ENCODE measurements at regions not wholly inside any gene's neighbourhood (a gene's known extent, or its start where the extent isn't known, plus 50 kb on each side); places are given as distances from the start of the nearest gene placed in this dataset.
"Not testable (repeated sequence)": the region's sequence is repeated elsewhere in the genome, so short reads cannot be mapped to it uniquely, and the experiment has no call there.

GRCh38 chr14:85333313-85333712 is 196.6 kb upstream of the FLRT2 start:
- no peaks in the 10 kb centered on the region for H3K36me3 Mint-ChIP-seq (ENCODE audit: insufficient read depth)
- H3K27me3 Mint-ChIP-seq (ENCODE audit: low read depth) = no peaks in the 10 kb centered on the region
- H3K4me1 Mint-ChIP-seq (ENCODE audit: low read depth) = no peaks in the 10 kb centered on the region
- ATAC-seq (no peak), DNase-seq (no peak)
- no peak overlapping the region for H3K4me3 Mint-ChIP-seq
- no peaks in the 10 kb centered on the region for H3K9me3 Mint-ChIP-seq

GRCh38 chr14:85333841-85334240 is 196.1 kb upstream of the FLRT2 start:
- no peak for ATAC-seq

GRCh38 chr14:85334316-85334715 is 195.6 kb upstream of the FLRT2 start:
- Mint-ChIP-seq H3K36me3 (ENCODE audit: insufficient read depth) (no peaks in the 10 kb centered on the region), H3K4me1 (ENCODE audit: low read depth) (no peaks in the 10 kb centered on the region), H3K27me3 (ENCODE audit: low read depth) (no peaks in the 10 kb centered on the region), H3K9me3 (no peaks in the 10 kb centered on the region), H3K4me3 (no peak overlapping the region)
- ATAC-seq (no peak), DNase-seq (no peak)

More at GRCh38 chr14:85333841-85334240, 196.1 kb upstream of the FLRT2 start:
- Mint-ChIP-seq H3K9me3 (no peaks in the 10 kb centered on the region), H3K4me1 (ENCODE audit: low read depth) (no peaks in the 10 kb centered on the region), H3K4me3 (no peak overlapping the region), H3K27me3 (ENCODE audit: low read depth) (no peaks in the 10 kb centered on the region), H3K36me3 (ENCODE audit: insufficient read depth) (no peaks in the 10 kb centered on the region)
- DNase-seq = no peak

- H3K36me3 Mint-ChIP-seq (ENCODE audit: insufficient read depth) = no peaks in the 10 kb centered on the region
- H3K4me1 Mint-ChIP-seq (ENCODE audit: low read depth) = no peaks in the 10 kb centered on the region
- H3K4me3 Mint-ChIP-seq = no peak overlapping the region
- ATAC-seq (no peak), DNase-seq (no peak)
- H3K9me3 Mint-ChIP-seq = no peaks in the 10 kb centered on the region
- no peaks in the 10 kb centered on the region for H3K27me3 Mint-ChIP-seq (ENCODE audit: low read depth)
These were observed 193.7 kb upstream of the FLRT2 start for GRCh38 chr14:85336257-85336656.

- Mint-ChIP-seq H3K4me1 (ENCODE audit: low read depth) (no peaks in the 10 kb centered on the region), H3K27me3 (ENCODE audit: low read depth) (no peaks in the 10 kb centered on the region), H3K9me3 (no peaks in the 10 kb centered on the region), H3K36me3 (ENCODE audit: insufficient read depth) (no peaks in the 10 kb centered on the region), H3K4me3 (no peak overlapping the region)
- DNase-seq = no peak
- no peak for ATAC-seq
These were observed 193.1 kb upstream of the FLRT2 start for GRCh38 chr14:85336817-85337216.

GRCh38 chr14:85338895-85339294 is 191.0 kb upstream of the FLRT2 start:
- Mint-ChIP-seq H3K9me3 (no peaks in the 10 kb centered on the region), H3K4me1 (ENCODE audit: low read depth) (no peaks in the 10 kb centered on the region), H3K4me3 (no peak overlapping the region), H3K36me3 (ENCODE audit: insufficient read depth) (no peaks in the 10 kb centered on the region), H3K27me3 (ENCODE audit: low read depth) (no peaks in the 10 kb centered on the region)
- DNase-seq = no peak
- ATAC-seq = no peak

- H3K9me3 Mint-ChIP-seq = no peaks in the 10 kb centered on the region
- no peak overlapping the region for H3K4me3 Mint-ChIP-seq
- DNase-seq = no peak
- H3K27me3 Mint-ChIP-seq (ENCODE audit: low read depth) = no peaks in the 10 kb centered on the region
- no peaks in the 10 kb centered on the region for H3K4me1 Mint-ChIP-seq (ENCODE audit: low read depth)
- no peak for ATAC-seq
- H3K36me3 Mint-ChIP-seq (ENCODE audit: insufficient read depth) = no peaks in the 10 kb centered on the region
These were observed 186.9 kb upstream of the FLRT2 start for GRCh38 chr14:85342858-85343607.

- no peaks in the 10 kb centered on the region for H3K36me3 Mint-ChIP-seq (ENCODE audit: insufficient read depth)
- H3K4me1 Mint-ChIP-seq (ENCODE audit: low read depth) = no peaks in the 10 kb centered on the region
- H3K4me3 Mint-ChIP-seq = no peak overlapping the region
- no peak for ATAC-seq
- no peaks in the 10 kb centered on the region for H3K27me3 Mint-ChIP-seq (ENCODE audit: low read depth)
- DNase-seq = no peak
- no peaks in the 10 kb centered on the region for H3K9me3 Mint-ChIP-seq
These were observed 185.8 kb upstream of the FLRT2 start for GRCh38 chr14:85344171-85344570.

GRCh38 chr14:85344847-85345570 is 184.9 kb upstream of the FLRT2 start:
- Mint-ChIP-seq H3K36me3 (ENCODE audit: insufficient read depth) (no peaks in the 10 kb centered on the region), H3K27me3 (ENCODE audit: low read depth) (no peaks in the 10 kb centered on the region), H3K4me1 (ENCODE audit: low read depth) (no peaks in the 10 kb centered on the region), H3K9me3 (no peaks in the 10 kb centered on the region), H3K4me3 (no peak overlapping the region)
- no peak for DNase-seq
- ATAC-seq = no peak

GRCh38 chr14:85350667-85351066 is 179.3 kb upstream of the FLRT2 start:
- Mint-ChIP-seq H3K4me3 (no peak overlapping the region), H3K27me3 (ENCODE audit: low read depth) (no peaks in the 10 kb centered on the region), H3K9me3 (peaks cover 11% of the 10 kb centered on the region), H3K36me3 (ENCODE audit: insufficient read depth) (no peaks in the 10 kb centered on the region), H3K4me1 (ENCODE audit: low read depth) (no peaks in the 10 kb centered on the region)
- DNase-seq (no peak), ATAC-seq (no peak)

GRCh38 chr14:85352588-85352987 is 177.4 kb upstream of the FLRT2 start:
- not testable (repeated sequence) for ATAC-seq; H3K36me3 Mint-ChIP-seq (ENCODE audit: insufficient read depth); DNase-seq; H3K4me1 Mint-ChIP-seq (ENCODE audit: low read depth); H3K27me3 Mint-ChIP-seq (ENCODE audit: low read depth); H3K4me3 Mint-ChIP-seq
- peaks cover 16% of the 10 kb centered on the region for H3K9me3 Mint-ChIP-seq

- H3K9me3 Mint-ChIP-seq = peaks cover 18% of the 10 kb centered on the region
- no peaks in the 10 kb centered on the region for H3K27me3 Mint-ChIP-seq (ENCODE audit: low read depth)
- DNase-seq = no peak
- no peaks in the 10 kb centered on the region for H3K36me3 Mint-ChIP-seq (ENCODE audit: insufficient read depth)
- no peaks in the 10 kb centered on the region for H3K4me1 Mint-ChIP-seq (ENCODE audit: low read depth)
- H3K4me3 Mint-ChIP-seq = no peak overlapping the region
- ATAC-seq = no peak
These were observed 172.8 kb upstream of the FLRT2 start for GRCh38 chr14:85357120-85357519.

GRCh38 chr14:85358136-85358785 is 171.7 kb upstream of the FLRT2 start:
- Mint-ChIP-seq H3K4me1 (ENCODE audit: low read depth) (no peaks in the 10 kb centered on the region), H3K4me3 (no peak overlapping the region), H3K9me3 (peaks cover 18% of the 10 kb centered on the region), H3K27me3 (ENCODE audit: low read depth) (no peaks in the 10 kb centered on the region), H3K36me3 (ENCODE audit: insufficient read depth) (no peaks in the 10 kb centered on the region)
- DNase-seq (no peak), ATAC-seq (no peak)

- Mint-ChIP-seq H3K9me3 (peaks cover 13% of the 10 kb centered on the region), H3K36me3 (ENCODE audit: insufficient read depth) (no peaks in the 10 kb centered on the region), H3K4me1 (ENCODE audit: low read depth) (no peaks in the 10 kb centered on the region), H3K27me3 (ENCODE audit: low read depth) (no peaks in the 10 kb centered on the region), H3K4me3 (no peak overlapping the region)
- ATAC-seq = no peak
- no peak for DNase-seq
These were observed 170.4 kb upstream of the FLRT2 start for GRCh38 chr14:85359505-85359904.

GRCh38 chr14:85363358-85363757 is 166.6 kb upstream of the FLRT2 start:
- no peaks in the 10 kb centered on the region for H3K36me3 Mint-ChIP-seq (ENCODE audit: insufficient read depth)

More at GRCh38 chr14:85363358-85363757, 166.6 kb upstream of the FLRT2 start:
- H3K9me3 Mint-ChIP-seq = peaks cover 12% of the 10 kb centered on the region
- no peak for DNase-seq
- H3K27me3 Mint-ChIP-seq (ENCODE audit: low read depth) = no peaks in the 10 kb centered on the region
- no peak overlapping the region for H3K4me3 Mint-ChIP-seq
- H3K4me1 Mint-ChIP-seq (ENCODE audit: low read depth) = no peaks in the 10 kb centered on the region
- ATAC-seq = no peak
